CD4-positive, alpha-beta T cell treated with Interleukin-15 for 1 hour (primary cell): ENCODE measurements at regions not wholly inside any gene's neighbourhood (a gene's known extent, or its start where the extent isn't known, plus 50 kb on each side); places are given as distances from the start of the nearest gene placed in this dataset.

Experiments used
- DNase-seq: peaks from one replicate; pipeline ENCODE4 v3.0.0-alpha.2; 2020

DNA sequence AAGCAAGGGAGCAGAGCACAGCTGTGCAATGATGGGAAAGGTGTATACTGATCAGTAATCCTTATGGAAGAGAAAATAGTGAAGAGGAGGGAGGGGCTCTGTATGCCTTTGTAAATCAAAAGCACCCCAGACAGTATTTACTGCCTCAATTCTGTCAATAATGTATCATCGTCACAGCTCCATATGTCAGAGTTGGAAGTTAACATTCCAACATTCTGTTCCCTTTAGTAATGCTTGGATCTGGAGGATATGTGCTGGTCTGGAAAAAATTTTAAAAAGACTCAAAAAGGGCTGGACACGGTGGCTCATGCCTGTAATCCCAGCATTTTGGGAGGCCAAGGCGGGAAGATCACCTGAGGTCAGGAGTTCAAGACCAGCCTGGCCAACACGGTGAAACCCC lies 310.4 kb downstream of the ACTL7B start:
- no peak for DNase-seq

DNA sequence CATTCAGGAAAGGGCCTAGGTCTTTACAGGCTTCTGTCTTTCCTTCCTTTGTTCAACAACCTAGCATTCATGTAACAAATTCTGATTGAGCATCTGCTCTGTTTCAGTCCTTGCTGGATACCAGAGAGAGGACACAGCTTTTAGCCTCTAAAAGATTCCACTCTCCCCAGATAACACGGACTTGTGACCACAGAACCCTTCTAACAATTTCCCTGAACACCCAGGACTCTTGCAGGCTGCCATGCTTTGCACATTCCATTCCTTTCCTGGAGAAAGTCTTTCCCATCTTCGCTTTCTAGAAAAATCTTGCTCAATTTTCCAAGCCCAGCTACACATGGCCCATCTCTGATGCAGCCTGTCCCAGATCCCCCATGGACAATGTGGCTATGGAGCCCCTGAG lies 310.9 kb downstream of the ACTL7B start:
- no peak for DNase-seq

DNA sequence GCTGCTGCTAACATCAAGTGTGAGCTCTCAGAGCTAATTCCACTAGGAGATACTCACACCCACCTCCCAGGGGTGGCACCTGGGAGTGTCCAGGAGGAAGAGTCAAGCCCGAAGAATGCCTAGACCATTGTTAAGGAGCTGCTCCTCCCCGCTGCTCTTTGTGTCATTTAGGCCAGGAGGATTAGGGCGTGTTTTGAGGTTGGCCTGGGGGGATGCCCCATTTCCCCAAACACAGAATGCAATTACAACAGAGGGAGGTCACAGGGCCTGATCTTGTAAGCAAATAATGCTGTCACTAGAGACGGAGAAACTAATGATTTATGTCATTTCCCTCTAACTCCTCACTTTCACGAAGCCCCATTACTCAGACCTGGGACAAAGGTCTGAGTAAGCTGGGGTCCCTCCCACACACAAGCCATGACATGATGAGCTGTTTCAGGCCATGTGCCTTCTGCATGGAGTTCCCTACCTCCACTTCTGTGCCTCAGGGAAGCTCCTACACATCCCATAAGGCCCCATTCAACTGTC lies 312.5 kb downstream of the ACTL7B start:
- no peak for DNase-seq

DNA sequence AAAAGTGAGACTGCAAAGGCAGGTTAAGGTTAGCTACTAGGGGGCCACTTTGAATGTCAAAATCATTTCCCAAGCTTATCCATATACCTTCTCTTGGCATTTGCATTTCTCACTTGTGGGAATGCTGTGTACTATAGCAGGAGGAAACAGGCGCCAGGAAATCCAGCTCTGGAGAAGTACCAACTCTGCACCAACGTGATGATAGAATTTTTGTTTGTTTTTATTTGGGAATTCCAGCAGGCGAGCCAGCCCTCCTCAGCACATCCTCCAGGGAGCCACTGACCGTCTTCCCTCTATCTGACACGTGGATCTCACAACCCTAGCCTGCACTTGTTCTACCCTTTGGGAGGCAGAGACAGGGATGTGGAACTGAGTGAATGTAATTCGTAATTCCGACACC lies 318.0 kb downstream of the ACTL7B start:
- no peak for DNase-seq

GRCh38 chr9:108536836-108537601 lies 318.8 kb downstream of the ACTL7B start:
- no peak for DNase-seq

DNA sequence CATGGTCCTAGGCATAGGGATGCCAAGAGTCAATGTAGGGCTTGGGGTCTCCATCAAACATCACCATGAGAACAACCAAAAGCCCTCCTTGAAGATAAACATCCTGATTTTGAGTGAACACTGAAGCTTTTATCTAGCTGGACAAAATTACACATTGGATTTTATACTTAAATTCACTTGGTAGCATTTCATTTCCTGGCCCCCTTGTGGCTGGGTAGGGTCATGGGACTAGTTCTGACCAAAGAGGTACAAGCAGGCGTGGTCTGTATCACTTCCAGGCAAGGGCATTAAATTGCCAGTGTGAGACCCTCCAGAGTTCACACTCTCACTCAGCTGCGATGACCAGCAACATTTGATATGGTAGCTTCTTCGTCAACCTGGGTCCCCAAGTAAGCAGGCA lies 320.3 kb downstream of the ACTL7B start:
- DNase-seq = no peak

- no peak for DNase-seq
Measured at GRCh38 chr9:108534741-108535140, 321.0 kb downstream of the ACTL7B start.

GRCh38 chr9:108530141-108530540 lies 325.6 kb downstream of the ACTL7B start:
- no peak for DNase-seq

DNA sequence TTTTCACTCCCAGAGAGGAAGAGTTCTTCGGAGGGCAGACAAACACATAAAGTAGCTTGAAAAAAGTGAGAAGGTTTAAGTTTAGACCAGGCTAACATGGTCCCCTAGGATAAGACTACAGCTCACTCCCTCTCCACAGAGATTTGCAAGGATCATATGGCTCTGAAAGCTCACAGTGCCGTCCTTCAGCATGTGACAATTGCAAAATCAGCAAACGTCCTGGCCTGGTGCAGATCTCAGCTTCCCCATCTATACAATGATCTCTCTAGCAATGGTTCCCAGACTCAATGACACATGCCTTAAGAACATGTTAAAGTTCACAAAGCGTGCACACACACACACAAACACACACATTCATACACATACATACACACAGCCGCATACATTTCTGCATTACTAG lies 327.6 kb downstream of the ACTL7B start:
- DNase-seq = no peak

DNA sequence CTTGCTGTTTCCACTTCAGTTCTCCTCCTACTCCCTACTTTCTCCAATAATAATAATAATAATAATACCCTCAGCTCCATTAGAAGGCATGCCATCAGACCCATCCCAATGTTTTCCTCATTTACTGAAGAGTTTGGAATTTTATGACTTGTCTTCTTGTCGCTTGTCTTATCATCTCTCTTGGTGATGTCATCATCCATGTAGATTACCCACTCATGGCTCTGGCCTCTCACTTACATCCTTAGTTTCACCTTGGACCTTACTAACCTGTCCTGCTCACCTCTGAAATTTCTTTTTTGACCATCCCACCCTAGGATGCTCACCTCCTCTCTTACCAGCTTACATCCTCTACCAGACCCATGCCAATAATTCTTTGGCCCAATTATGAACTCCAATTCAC lies 329.3 kb downstream of the ACTL7B start:
- no peak for DNase-seq

DNA sequence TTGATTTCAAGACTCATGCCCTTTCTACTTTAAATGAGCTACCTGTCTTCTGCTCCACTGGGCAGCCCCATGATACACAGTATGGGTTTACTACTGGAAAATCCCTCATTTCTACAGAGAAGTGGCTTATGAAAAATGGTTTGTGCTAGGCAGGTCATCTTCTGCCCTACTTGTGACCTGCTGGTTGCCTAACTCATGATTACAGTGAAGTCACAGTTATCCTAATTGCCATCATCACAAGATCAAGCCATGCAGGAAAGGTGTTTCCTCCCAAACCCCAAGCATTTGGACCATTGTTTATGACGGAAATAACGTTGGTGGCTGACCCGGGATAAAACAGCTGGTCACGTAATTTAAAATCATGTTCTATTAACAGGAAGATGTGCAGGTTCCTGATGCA lies 330.6 kb downstream of the ACTL7B start:
- no peak for DNase-seq

GRCh38 chr9:108521063-108521590 lies 334.7 kb downstream of the ACTL7B start:
- DNase-seq = no peak

DNA sequence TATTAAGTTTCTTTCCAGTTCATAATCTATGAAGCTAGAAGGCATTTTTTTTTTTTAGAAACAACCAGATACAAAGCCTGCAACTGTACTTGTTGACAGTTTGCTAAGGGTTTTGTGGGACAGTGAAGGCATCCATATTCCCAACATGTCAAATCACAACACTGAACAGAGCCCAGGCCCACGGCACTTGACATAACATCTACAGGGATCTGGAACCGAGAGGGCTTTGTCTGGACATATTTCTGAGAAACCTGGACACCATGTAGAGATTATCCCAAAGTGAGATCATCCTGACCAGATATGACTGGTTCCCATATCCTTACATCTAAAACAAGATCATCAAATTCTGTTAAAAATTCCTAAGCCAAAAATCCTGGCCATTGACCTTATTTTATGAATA lies 336.3 kb downstream of the ACTL7B start:
- DNase-seq = no peak

DNA sequence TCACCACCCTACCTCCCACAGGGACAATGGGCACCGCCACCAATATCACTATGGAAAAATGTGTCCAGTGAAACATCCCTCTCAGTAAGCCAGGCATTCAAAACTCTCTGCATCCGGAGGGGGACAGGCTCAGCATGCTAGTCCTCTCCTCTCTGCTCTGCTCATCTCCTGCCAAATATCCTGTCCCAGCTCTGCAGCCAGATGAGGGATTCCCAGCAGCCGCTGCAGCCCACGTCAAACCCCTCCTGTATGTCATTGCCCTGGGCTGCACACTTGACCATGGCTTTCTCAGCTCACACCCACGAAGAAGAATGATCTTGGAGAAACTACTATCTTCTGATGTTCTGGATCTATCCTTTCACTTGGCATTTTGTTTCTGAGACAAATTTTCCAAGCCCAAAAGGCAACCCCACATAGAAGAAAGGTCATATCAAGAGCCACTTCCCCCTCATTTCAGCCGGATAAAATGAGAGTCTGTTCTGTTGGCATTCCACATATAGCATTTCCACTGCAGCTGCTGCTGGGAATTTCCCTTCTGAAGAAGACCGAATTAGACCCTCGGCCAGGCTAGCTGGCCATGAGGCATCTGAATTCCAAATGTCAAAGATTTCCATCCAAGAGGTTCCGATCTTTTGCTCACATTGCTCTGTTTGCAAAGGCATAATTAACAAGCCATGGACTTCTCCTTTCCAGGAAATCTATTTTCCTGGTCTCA lies 338.0 kb downstream of the ACTL7B start:
- DNase-seq = no peak

- no peak for DNase-seq
Measured at GRCh38 chr9:108516391-108516790, 339.4 kb downstream of the ACTL7B start.

GRCh38 chr9:108515856-108516255 lies 339.9 kb downstream of the ACTL7B start:
- no peak for DNase-seq

DNA sequence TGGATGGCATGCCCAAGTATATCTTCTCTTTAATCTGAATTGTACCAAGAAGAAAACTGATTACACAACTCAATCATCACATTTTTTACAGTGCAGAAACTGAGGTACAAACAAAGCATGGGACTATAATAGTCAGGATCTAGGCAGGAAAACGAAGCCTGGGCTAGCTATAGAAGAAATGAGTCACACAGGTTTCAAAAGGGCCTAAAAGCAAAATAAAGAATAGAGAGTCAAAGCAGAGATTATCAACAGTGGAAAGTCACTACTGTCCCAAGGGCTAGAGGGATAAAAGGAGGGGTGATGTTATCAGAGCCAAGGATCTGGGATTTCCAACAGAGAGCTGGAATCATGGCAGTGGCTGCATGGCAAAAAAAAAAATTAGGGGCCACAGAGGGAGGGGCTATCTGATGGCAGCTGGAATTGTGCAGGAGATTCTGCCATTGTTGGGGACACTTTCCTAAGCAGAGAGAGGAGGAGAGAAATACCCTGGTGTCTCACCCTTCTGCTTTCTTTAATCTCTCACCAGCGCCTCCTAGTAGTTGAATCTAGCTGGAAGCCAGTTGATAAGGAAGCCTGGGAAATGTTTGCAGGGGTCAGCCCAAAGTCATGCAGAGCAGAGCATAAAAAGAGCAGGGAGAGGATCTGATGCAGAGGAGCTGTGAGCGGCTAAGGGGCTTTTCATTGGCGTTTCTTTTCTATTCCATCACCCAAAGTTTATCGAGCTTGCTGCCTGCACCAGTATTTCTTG lies 343.2 kb downstream of the ACTL7B start:
- no peak for DNase-seq

DNA sequence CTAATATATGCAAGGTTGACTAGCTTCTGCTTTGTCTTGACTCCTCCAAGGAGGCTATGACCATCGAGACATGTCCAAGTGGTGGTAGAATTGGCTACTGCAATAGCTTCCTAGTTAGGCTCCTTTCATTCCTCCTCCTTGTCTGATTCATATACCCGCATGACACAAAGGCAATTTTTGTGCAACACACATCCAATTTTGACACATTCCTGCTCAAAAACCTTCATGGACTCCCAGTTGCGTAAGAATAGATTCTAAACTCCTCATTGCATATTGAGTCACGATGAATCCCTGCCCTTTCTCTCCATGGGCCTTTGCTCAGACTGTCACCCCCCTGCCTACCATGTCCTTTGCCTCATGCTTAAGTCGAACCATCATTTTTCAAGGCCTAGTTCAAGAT lies 344.5 kb downstream of the ACTL7B start:
- no peak for DNase-seq

DNA sequence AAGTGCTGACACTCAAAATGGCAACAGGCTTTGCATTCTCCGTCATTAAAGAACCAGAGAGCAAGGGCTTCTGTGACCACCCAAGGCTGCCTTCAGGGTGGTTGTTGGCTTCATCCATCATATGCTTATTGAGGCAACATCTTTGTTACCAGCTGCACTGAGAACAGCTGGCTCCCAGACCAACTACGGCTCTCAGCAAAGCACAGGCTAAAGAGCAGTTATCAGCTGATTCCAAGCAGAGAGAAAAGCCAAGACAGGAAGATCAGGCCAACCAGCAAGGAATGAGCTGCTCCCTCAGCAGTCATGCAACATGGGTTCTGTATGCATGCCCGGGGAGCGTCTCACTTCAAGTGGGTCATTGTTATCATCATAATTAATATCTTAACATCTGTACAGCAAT lies 358.9 kb downstream of the ACTL7B start:
- no peak for DNase-seq

DNA sequence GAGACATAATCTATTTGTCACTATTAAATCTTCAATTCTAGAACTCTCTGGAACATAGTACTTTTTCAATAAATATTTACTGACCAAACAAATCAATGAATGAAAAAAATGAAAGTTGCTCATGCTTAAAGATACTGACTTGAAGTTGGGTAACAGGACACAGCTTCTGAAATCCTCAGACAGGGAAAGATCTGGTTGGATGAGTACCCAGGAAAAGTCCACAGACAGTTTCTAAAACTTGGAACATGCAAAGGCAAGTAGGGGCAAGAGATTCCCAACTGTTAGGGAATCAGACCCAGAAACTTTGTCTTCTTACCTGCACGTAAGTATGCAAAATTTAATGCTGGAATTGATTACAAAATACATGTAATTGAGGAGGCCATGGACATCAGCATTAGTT lies 366.2 kb downstream of the ACTL7B start:
- no peak for DNase-seq

- DNase-seq = no peak
Measured at GRCh38 chr9:108486831-108487230, 369.0 kb downstream of the ACTL7B start.

GRCh38 chr9:108484468-108484867 lies 371.3 kb downstream of the ACTL7B start:
- DNase-seq = no peak

DNA sequence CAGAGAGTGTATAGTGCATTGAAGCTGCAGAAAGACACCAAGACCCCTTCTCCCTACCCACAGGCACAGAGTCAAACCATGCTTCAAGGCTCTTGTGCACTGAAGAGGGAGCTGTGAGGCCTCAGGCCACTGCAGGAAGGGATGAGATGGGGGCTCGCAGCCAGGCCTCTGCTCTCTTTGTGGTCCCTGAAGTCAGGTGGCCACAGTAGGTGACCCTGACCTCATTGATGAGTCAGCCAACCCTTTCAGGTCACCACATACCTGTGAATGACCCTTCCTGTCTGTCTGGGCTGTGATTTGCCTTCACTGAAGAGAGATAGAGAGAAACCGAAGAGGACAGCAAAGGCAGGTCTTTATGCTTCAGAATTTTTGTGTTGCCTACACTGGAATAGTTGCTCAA lies 372.1 kb downstream of the ACTL7B start:
- DNase-seq = no peak
